ENCODE measurements at regions not wholly inside any gene's neighbourhood (a gene's known extent, or its start where the extent isn't known, plus 50 kb on each side); places are given as distances from the start of the nearest gene placed in this dataset.

DNA sequence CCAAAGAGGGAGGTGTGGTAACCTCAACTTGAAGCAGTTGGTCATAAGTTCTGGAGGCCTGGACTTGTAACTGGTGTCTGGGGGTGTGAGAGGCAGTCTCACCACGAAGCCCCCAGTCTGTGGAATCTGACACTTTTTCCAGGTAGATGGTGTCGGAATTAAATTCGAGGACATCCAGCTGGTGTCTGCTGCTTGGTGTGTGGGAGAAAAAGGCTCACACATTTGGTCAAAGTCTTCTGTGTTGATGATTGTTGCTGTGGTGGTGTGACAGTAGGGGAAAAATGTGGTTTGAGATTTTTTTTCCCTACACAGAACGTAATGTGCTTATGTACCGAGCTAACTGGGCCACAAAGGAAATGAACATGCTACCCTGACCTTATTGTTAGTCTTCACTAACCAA lies 251.9 kb downstream of the MAT2B start:
- Histone ChIP-seq H3K27me3 (ENCODE audit: insufficient read depth, low read depth, low read length) (no peaks in the 10 kb centered on the region), H4K20me1 (ENCODE audit: insufficient read depth) (no peaks in the 10 kb centered on the region), H3K4me3 (ENCODE audit: low read length) (no peak overlapping the region), H3K79me2 (replicated peaks; ENCODE audit: insufficient read depth, low read length) (no peaks in the 10 kb centered on the region), H3K27ac (ENCODE audit: low read length) (no peak overlapping the region), H3K4me2 (ENCODE audit: low read length) (no peak overlapping the region), H3K36me3 (ENCODE audit: insufficient read depth, low read length) (no peaks in the 10 kb centered on the region), H3K9me3 (ENCODE audit: low read length) (no peaks in the 10 kb centered on the region), H3K9me2 (ENCODE audit: insufficient read depth, low read length) (no peaks in the 10 kb centered on the region), H3F3A (ENCODE audit: insufficient read depth, low read length, poor library complexity, severe bottlenecking) (no peaks in the 10 kb centered on the region), H2AFZ (ENCODE audit: low read depth, low read length) (no peak overlapping the region), H3K9ac (ENCODE audit: low read length) (no peak overlapping the region)
- TF ChIP-seq RAD21 (conservative IDR thresholded peaks at IDR 0.05) (no peak), CTCF (IDR thresholded peaks at IDR 0.05; ENCODE audit: poor library complexity, severe bottlenecking) (no peak), MXI1 (conservative IDR thresholded peaks at IDR 0.05; ENCODE audit: poor library complexity, severe bottlenecking) (no peak), SMC3 (conservative IDR thresholded peaks at IDR 0.05; ENCODE audit: poor library complexity) (no peak), EP300 (conservative IDR thresholded peaks at IDR 0.05; ENCODE audit: poor library complexity, severe bottlenecking) (no peak), EZH2 (IDR thresholded peaks at IDR 0.05; ENCODE audit: borderline replicate concordance, insufficient read depth, low read length, poor library complexity, severe bottlenecking) (no peak), TAF1 (IDR thresholded peaks at IDR 0.05; ENCODE audit: low read depth) (no peak)
- TF ChIP-seq, protein P1, sequence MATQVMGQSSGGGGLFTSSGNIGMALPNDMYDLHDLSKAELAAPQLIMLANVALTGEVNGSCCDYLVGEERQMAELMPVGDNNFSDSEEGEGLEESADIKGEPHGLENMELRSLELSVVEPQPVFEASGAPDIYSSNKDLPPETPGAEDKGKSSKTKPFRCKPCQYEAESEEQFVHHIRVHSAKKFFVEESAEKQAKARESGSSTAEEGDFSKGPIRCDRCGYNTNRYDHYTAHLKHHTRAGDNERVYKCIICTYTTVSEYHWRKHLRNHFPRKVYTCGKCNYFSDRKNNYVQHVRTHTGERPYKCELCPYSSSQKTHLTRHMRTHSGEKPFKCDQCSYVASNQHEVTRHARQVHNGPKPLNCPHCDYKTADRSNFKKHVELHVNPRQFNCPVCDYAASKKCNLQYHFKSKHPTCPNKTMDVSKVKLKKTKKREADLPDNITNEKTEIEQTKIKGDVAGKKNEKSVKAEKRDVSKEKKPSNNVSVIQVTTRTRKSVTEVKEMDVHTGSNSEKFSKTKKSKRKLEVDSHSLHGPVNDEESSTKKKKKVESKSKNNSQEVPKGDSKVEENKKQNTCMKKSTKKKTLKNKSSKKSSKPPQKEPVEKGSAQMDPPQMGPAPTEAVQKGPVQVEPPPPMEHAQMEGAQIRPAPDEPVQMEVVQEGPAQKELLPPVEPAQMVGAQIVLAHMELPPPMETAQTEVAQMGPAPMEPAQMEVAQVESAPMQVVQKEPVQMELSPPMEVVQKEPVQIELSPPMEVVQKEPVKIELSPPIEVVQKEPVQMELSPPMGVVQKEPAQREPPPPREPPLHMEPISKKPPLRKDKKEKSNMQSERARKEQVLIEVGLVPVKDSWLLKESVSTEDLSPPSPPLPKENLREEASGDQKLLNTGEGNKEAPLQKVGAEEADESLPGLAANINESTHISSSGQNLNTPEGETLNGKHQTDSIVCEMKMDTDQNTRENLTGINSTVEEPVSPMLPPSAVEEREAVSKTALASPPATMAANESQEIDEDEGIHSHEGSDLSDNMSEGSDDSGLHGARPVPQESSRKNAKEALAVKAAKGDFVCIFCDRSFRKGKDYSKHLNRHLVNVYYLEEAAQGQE (IDR thresholded peaks at IDR 0.05; ENCODE audit: borderline replicate concordance): no peak

GRCh38 chr5:163758283-163758711 lies 252.9 kb downstream of the MAT2B start:
- Histone ChIP-seq H4K20me1 (ENCODE audit: insufficient read depth) (no peaks in the 10 kb centered on the region), H3K9me3 (ENCODE audit: low read length) (no peaks in the 10 kb centered on the region), H2AFZ (ENCODE audit: low read depth, low read length) (no peak overlapping the region), H3K27me3 (ENCODE audit: insufficient read depth, low read depth, low read length) (no peaks in the 10 kb centered on the region), H3K9ac (ENCODE audit: low read length) (no peak overlapping the region), H3K4me2 (ENCODE audit: low read length) (no peak overlapping the region), H3K79me2 (replicated peaks; ENCODE audit: insufficient read depth, low read length) (no peaks in the 10 kb centered on the region), H3F3A (ENCODE audit: insufficient read depth, low read length, poor library complexity, severe bottlenecking) (no peaks in the 10 kb centered on the region), H3K9me2 (ENCODE audit: insufficient read depth, low read length) (no peaks in the 10 kb centered on the region), H3K4me3 (ENCODE audit: low read length) (no peak overlapping the region), H3K36me3 (ENCODE audit: insufficient read depth, low read length) (no peaks in the 10 kb centered on the region), H3K27ac (ENCODE audit: low read length) (no peak overlapping the region)
- TF ChIP-seq, protein P1 (IDR thresholded peaks at IDR 0.05; ENCODE audit: borderline replicate concordance): no peak
- TF ChIP-seq EP300 (conservative IDR thresholded peaks at IDR 0.05; ENCODE audit: poor library complexity, severe bottlenecking) (no peak), CTCF (IDR thresholded peaks at IDR 0.05; ENCODE audit: poor library complexity, severe bottlenecking) (no peak), TAF1 (IDR thresholded peaks at IDR 0.05; ENCODE audit: low read depth) (no peak), RAD21 (conservative IDR thresholded peaks at IDR 0.05) (no peak), MXI1 (conservative IDR thresholded peaks at IDR 0.05; ENCODE audit: poor library complexity, severe bottlenecking) (no peak), POLR2AphosphoS5 (IDR thresholded peaks at IDR 0.05) (no peak), EZH2 (IDR thresholded peaks at IDR 0.05; ENCODE audit: borderline replicate concordance, insufficient read depth, low read length, poor library complexity, severe bottlenecking) (no peak), SMC3 (conservative IDR thresholded peaks at IDR 0.05; ENCODE audit: poor library complexity) (no peak)
